Mesenchymal stem cell (in vitro differentiated cells and primary cell): ENCODE measurements at regions not wholly inside any gene's neighbourhood (a gene's known extent, or its start where the extent isn't known, plus 50 kb on each side); places are given as distances from the start of the nearest gene placed in this dataset.

Experiments
- DNase-seq: peaks from one replicate; pipeline ENCODE4 v3.0.0-alpha.2; 2013
- H2AFZ ChIP-seq: one replicate; pipeline ENCODE4 v1.6.1; 2013; ENCODE audit warnings: low read depth, mild to moderate bottlenecking, control low read depth, inconsistent platforms, low read length, moderate library complexity
- H2AK5ac ChIP-seq: 2 replicates; pipeline ENCODE4 v1.6.1; 2013; ENCODE audit warnings: low read length, moderate library complexity, mild to moderate bottlenecking, inconsistent platforms; ENCODE audit not compliant: severe bottlenecking
- H2BK120ac ChIP-seq: one replicate; pipeline ENCODE4 v1.6.1; 2013; ENCODE audit warnings: low read depth, mild to moderate bottlenecking, inconsistent platforms, low read length, moderate library complexity
- H2BK12ac ChIP-seq, 2 experiments: one replicate each; pipeline ENCODE4 v1.6.1; 2013; ENCODE audit warnings: inconsistent platforms in 2 of 2, low read length in 2 of 2, mild to moderate bottlenecking in 2 of 2, moderate library complexity in 2 of 2, control low read depth in 1 of 2
- H2BK15ac ChIP-seq: one replicate; pipeline ENCODE4 v1.6.1; 2013; ENCODE audit warnings: mild to moderate bottlenecking, low read depth, inconsistent platforms; ENCODE audit not compliant: poor library complexity, severe bottlenecking
- H2BK5ac ChIP-seq: 2 replicates; pipeline ENCODE4 v1.6.1; 2013; ENCODE audit warnings: low read depth, mild to moderate bottlenecking, low read length, control low read depth, inconsistent platforms; ENCODE audit not compliant: poor library complexity, severe bottlenecking
- H3K14ac ChIP-seq, 2 experiments: one replicate each; pipeline ENCODE4 v1.6.1; 2013; ENCODE audit warnings: inconsistent platforms in 2 of 2, low read length in 2 of 2, control low read depth in 1 of 2, mild to moderate bottlenecking in 1 of 2, moderate library complexity in 1 of 2
- H3K18ac ChIP-seq, 2 experiments: one replicate each; pipeline ENCODE4 v1.6.1; 2013; ENCODE audit warnings: inconsistent platforms in 2 of 2, low read length in 2 of 2, control low read depth in 1 of 2, low read depth in 1 of 2, mild to moderate bottlenecking in 1 of 2
- H3K23ac ChIP-seq, 2 experiments: one replicate each; pipeline ENCODE4 v1.6.1; 2013; ENCODE audit warnings: inconsistent platforms in 2 of 2, low read length in 2 of 2, mild to moderate bottlenecking in 2 of 2, moderate library complexity in 2 of 2, control low read depth in 1 of 2
- H3K27ac ChIP-seq: 2 replicates; pipeline ENCODE4 v1.5.1; 2013; ENCODE audit warnings: mild to moderate bottlenecking, moderate library complexity, low read length, control low read depth, inconsistent platforms; ENCODE audit not compliant: poor library complexity, severe bottlenecking
- H3K27me3 ChIP-seq, 2 experiments: 2 replicates each; pipeline versions ENCODE4 v1.6.1 to v1.7.0; 2013; ENCODE audit warnings: low read length in 2 of 2, mild to moderate bottlenecking in 2 of 2, moderate library complexity in 2 of 2, control low read depth in 1 of 2, inconsistent platforms in 1 of 2; ENCODE audit not compliant: control insufficient read depth in 1 of 2, insufficient read depth in 1 of 2
- H3K36me3 ChIP-seq, 2 experiments: 2 replicates each; pipeline versions ENCODE4 v1.6.1 to v1.7.0; 2013; ENCODE audit warnings: low read length in 2 of 2, control low read depth in 1 of 2, inconsistent platforms in 1 of 2, low read depth in 1 of 2, mild to moderate bottlenecking in 1 of 2; ENCODE audit not compliant: insufficient read depth in 2 of 2, control insufficient read depth in 1 of 2
- H3K4ac ChIP-seq, 2 experiments: one replicate each; pipeline ENCODE4 v1.6.1; 2013; ENCODE audit warnings: inconsistent platforms in 2 of 2, low read length in 2 of 2, mild to moderate bottlenecking in 2 of 2, moderate library complexity in 2 of 2, control low read depth in 1 of 2, low read depth in 1 of 2
- H3K4me1 ChIP-seq: 2 replicates; pipeline ENCODE4 v1.6.1; 2013; ENCODE audit warnings: low read depth, low read length, control low read depth; ENCODE audit not compliant: control insufficient read depth, insufficient read depth
- H3K4me2 ChIP-seq: 2 replicates; pipeline ENCODE4 v1.6.1; 2013; ENCODE audit warnings: low read length, mild to moderate bottlenecking, inconsistent platforms; ENCODE audit not compliant: poor library complexity, severe bottlenecking
- H3K4me3 ChIP-seq, 2 experiments: 2 replicates each; pipeline versions ENCODE4 v1.5.1 to v1.7.0; 2013; ENCODE audit warnings: low read length in 2 of 2, mild to moderate bottlenecking in 2 of 2, control low read depth in 1 of 2, low read depth in 1 of 2; ENCODE audit not compliant: insufficient read depth in 1 of 2
- H3K79me1 ChIP-seq: replicated peaks from 2 replicates; pipeline ENCODE4 v1.6.1; 2013; ENCODE audit warnings: mild to moderate bottlenecking, control low read depth, low read length, inconsistent platforms; ENCODE audit not compliant: poor library complexity, severe bottlenecking
- H3K9ac ChIP-seq: 2 replicates; pipeline ENCODE4 v1.7.0; 2013; ENCODE audit warnings: mild to moderate bottlenecking, low read length, moderate library complexity
- H3K9me3 ChIP-seq: 2 replicates; pipeline ENCODE4 v1.7.0; 2013; ENCODE audit warnings: mild to moderate bottlenecking, low read length; ENCODE audit not compliant: control insufficient read depth
- H4K8ac ChIP-seq: one replicate; pipeline ENCODE4 v1.6.1; 2013; ENCODE audit warnings: inconsistent platforms, mild to moderate bottlenecking, low read length, moderate library complexity
- H4K91ac ChIP-seq: one replicate; pipeline ENCODE4 v1.6.1; 2013; ENCODE audit warnings: mild to moderate bottlenecking, low read length, inconsistent platforms
- WGBS: methylation state at CpG from one replicate; pipeline ENCODE4 v1.1.7; 2013; ENCODE audit warnings: mixed read lengths; 5-methylcytosine and 5-hydroxymethylcytosine counted together

DNA sequence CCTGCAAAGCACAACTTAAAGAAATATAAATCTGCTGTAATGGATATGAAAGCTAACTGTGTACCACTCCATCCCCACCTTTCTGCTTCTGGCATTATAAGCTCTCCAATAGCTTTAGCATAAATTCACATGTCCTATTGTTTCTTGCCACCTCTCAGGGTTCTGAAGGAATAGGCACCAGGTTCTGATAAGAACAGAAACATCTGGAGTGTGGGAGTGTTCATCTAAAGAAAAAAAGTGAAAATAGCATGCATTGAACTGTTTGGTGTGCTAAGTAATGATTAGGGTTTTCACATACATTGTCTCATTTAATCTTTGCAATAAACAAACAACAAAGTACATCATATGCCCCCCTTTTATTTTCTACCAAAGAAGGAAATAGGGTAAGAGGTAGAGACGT lies 72.3 kb downstream of the FAM76B start:
- Histone ChIP-seq H3K4me1 (peaks cover 1% of the 10 kb centered on the region), H3K4me3 (no peak overlapping the region), H3K4ac (no peak overlapping the region), H2BK5ac (no peak overlapping the region), H4K91ac (no peak overlapping the region), H3K9me3 (no peaks in the 10 kb centered on the region), H3K27ac (no peak overlapping the region), H3K4me2 (no peak overlapping the region), H3K27me3 (peaks cover 0 to 9% of the 10 kb centered on the region in 2 experiments), H3K14ac (no peak overlapping the region), H2BK120ac (no peak overlapping the region), H3K23ac (no peak overlapping the region), H3K79me1 (no peaks in the 10 kb centered on the region), H4K8ac (no peak overlapping the region), H2AFZ (no peak overlapping the region), H2AK5ac (no peak overlapping the region), H3K36me3 (no peaks in the 10 kb centered on the region), H3K18ac (no peak overlapping the region), H2BK15ac (no peak overlapping the region), H3K9ac (no peak overlapping the region), H2BK12ac (no peak overlapping the region)
- WGBS: no CpG with 5 or more reads among the region's 1 CpG
- no peak for DNase-seq

GRCh38 chr11:95716266-95716665 lies 73.3 kb downstream of the FAM76B start:
- no peak overlapping the region for H2AFZ ChIP-seq
- no peaks in the 10 kb centered on the region for H3K36me3 ChIP-seq
- H2BK12ac ChIP-seq: no peak overlapping the region
- H2BK15ac ChIP-seq: no peak overlapping the region
- H3K23ac ChIP-seq: no peak overlapping the region
- H2BK120ac ChIP-seq: no peak overlapping the region
- H3K4me2 ChIP-seq: no peak overlapping the region
- peaks cover 0 to 9% of the 10 kb centered on the region in 2 experiments for H3K27me3 ChIP-seq
- no peak overlapping the region for H3K18ac ChIP-seq
- WGBS: 59% methylated on average over 2 of the region's 3 CpGs
- DNase-seq: no peak
- no peak overlapping the region for H4K8ac ChIP-seq
- H3K27ac ChIP-seq: no peak overlapping the region
- no peaks in the 10 kb centered on the region for H3K79me1 ChIP-seq
- H3K4ac ChIP-seq: no peak overlapping the region
- H3K9ac ChIP-seq: no peak overlapping the region
- no peak overlapping the region for H3K14ac ChIP-seq
- no peak overlapping the region for H3K4me3 ChIP-seq
- peaks cover 1% of the 10 kb centered on the region for H3K4me1 ChIP-seq
- no peak overlapping the region for H4K91ac ChIP-seq
- no peaks in the 10 kb centered on the region for H3K9me3 ChIP-seq
- no peak overlapping the region for H2AK5ac ChIP-seq
- H2BK5ac ChIP-seq: no peak overlapping the region

DNA sequence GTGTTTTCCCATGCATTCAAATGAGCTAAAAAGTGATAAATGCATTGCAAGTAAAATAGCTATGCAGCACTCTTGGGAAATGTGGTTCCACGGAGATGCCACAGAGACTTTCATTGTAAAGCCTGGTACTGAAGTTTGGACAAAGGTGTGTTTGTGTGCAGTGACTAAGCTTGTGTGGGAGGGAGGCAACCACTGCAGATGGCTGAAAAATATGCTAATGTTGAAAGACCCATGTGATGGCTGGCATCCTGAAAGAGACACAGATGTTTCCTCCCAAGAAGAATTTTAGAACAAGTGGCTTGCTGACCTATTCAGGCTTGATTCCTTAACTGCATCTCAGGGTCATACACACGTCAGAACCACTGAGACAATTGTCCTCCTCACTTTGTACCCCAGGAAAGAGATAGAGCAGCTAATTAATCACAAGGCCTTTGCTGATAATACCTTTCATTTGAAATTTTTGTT lies 73.8 kb downstream of the FAM76B start:
- no peak overlapping the region for H2AFZ ChIP-seq
- no peak overlapping the region for H3K9ac ChIP-seq
- no peak overlapping the region for H3K23ac ChIP-seq
- H4K8ac ChIP-seq: no peak overlapping the region
- H3K14ac ChIP-seq: no peak overlapping the region
- no peak overlapping the region for H2BK120ac ChIP-seq
- H3K27ac ChIP-seq: no peak overlapping the region
- peaks cover 0 to 9% of the 10 kb centered on the region in 2 experiments for H3K27me3 ChIP-seq
- H3K4me2 ChIP-seq: no peak overlapping the region
- DNase-seq: no peak
- no peaks in the 10 kb centered on the region for H3K79me1 ChIP-seq
- H3K4ac ChIP-seq: no peak overlapping the region
- no peak overlapping the region for H2BK5ac ChIP-seq
- no peak overlapping the region for H4K91ac ChIP-seq
- H3K9me3 ChIP-seq: no peaks in the 10 kb centered on the region
- H2BK12ac ChIP-seq: no peak overlapping the region
- H3K4me3 ChIP-seq: no peak overlapping the region
- no peak overlapping the region for H2AK5ac ChIP-seq
- 47% methylated on average over 2 of the region's 2 CpGs for WGBS
- H3K36me3 ChIP-seq: no peaks in the 10 kb centered on the region
- H3K4me1 ChIP-seq: peaks cover 1% of the 10 kb centered on the region
- no peak overlapping the region for H2BK15ac ChIP-seq
- no peak overlapping the region for H3K18ac ChIP-seq

DNA sequence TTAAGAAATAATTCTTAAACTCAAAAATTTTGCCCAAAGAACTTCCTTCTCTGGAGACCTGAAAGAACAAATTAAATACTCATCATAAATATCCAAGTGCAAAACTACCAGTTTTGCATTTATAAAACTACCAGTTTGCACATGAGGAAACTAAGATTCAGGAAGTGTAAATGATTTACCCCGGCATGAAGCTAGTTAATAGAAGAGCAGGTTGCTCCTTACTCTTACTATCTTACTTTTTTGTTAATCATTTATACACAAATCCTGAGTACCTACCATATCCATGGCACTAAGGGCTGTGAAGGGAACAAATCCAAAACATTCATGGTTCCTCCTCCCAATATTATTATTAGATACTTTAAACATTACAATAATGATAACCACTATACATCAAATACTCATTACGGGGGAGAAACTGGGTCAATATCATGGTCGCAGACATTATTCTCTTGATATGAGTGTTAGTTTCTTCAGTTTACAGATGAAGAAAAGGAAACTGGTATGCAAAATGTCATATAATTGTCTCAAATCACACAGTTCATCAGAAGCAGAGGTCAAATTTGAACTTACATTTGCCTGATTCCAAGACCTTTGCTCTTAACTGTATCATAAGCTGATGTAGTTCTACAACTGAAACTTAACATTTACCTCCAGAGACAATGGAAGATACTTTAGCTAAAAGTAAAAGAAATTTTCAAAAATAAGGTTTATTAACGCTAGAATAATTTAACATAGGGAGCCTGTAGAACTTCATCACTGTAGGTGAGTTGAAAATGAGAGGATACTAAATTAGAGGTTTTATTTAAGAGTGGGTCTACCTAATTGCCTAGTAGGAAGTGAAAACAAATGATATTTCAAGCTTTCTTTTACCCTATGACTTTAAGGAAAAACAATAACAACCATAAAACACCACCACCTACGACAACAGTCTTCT lies 74.5 kb downstream of the FAM76B start:
- no peak overlapping the region for H3K14ac ChIP-seq
- WGBS: 100% methylated on average over 1 of the region's 5 CpGs
- no peak overlapping the region for H3K18ac ChIP-seq
- no peak overlapping the region for H3K4me3 ChIP-seq
- H3K4ac ChIP-seq: no peak overlapping the region
- H2BK5ac ChIP-seq: no peak overlapping the region
- H2BK120ac ChIP-seq: no peak overlapping the region
- H3K9me3 ChIP-seq: no peaks in the 10 kb centered on the region
- no peak overlapping the region for H3K23ac ChIP-seq
- H3K36me3 ChIP-seq: no peaks in the 10 kb centered on the region
- no peak overlapping the region for H3K4me2 ChIP-seq
- H2AK5ac ChIP-seq: no peak overlapping the region
- H3K4me1 ChIP-seq: peaks cover 1% of the 10 kb centered on the region
- H4K8ac ChIP-seq: no peak overlapping the region
- no peak overlapping the region for H2BK15ac ChIP-seq
- no peak for DNase-seq
- H2BK12ac ChIP-seq: no peak overlapping the region
- H2AFZ ChIP-seq: no peak overlapping the region
- no peak overlapping the region for H3K9ac ChIP-seq
- no peaks in the 10 kb centered on the region for H3K79me1 ChIP-seq
- H3K27ac ChIP-seq: no peak overlapping the region
- peaks cover 0 to 9% of the 10 kb centered on the region in 2 experiments for H3K27me3 ChIP-seq
- H4K91ac ChIP-seq: no peak overlapping the region
